Hepatocyte (in vitro differentiated cells): ENCODE measurements at regions not wholly inside any gene's neighbourhood (a gene's known extent, or its start where the extent isn't known, plus 50 kb on each side); places are given as distances from the start of the nearest gene placed in this dataset.

Experiments
- DNase-seq: peaks from one replicate; pipeline ENCODE4 v3.0.0-alpha.2; 2016; ENCODE audit warnings: low spot score
- H2AFZ ChIP-seq: fragments of 200-600 bp; sonication (generic); 2 replicates; pipeline ENCODE4 v1.6.0; 2016; ENCODE audit warnings: antibody characterized with exemption, mild to moderate bottlenecking
- H3K27ac ChIP-seq: fragments of 200-600 bp; sonication (generic); 2 replicates; pipeline ENCODE4 v1.5.1; 2016; ENCODE audit warnings: mild to moderate bottlenecking
- H3K27me3 ChIP-seq: fragments of 200-600 bp; sonication (generic); 2 replicates; pipeline ENCODE4 v1.6.1; 2016
- H3K36me3 ChIP-seq: fragments of 200-600 bp; sonication (generic); replicated peaks from 2 replicates; pipeline ENCODE4 v1.5.1; 2016; ENCODE audit warnings: low read depth; ENCODE audit not compliant: insufficient read depth
- H3K4me1 ChIP-seq: fragments of 200-600 bp; sonication (generic); 2 replicates; pipeline ENCODE4 v1.5.1; 2016; ENCODE audit warnings: mild to moderate bottlenecking, moderate library complexity; ENCODE audit not compliant: insufficient read depth
- H3K4me2 ChIP-seq: fragments of 200-600 bp; sonication (generic); 2 replicates; pipeline ENCODE4 v1.6.0; 2016
- H3K4me3 ChIP-seq: fragments of 200-600 bp; sonication (generic); 2 replicates; pipeline ENCODE4 v1.5.1; 2016; ENCODE audit warnings: mild to moderate bottlenecking
- H3K79me2 ChIP-seq: fragments of 200-600 bp; sonication (generic); 2 replicates; pipeline ENCODE4 v1.6.0; 2017; ENCODE audit warnings: mild to moderate bottlenecking
- H3K9me2 ChIP-seq: fragments of 200-600 bp; sonication (generic); replicated peaks from 2 replicates; pipeline ENCODE4 v1.6.0; 2017; ENCODE audit warnings: mild to moderate bottlenecking; ENCODE audit not compliant: insufficient read depth
- H3K9me3 ChIP-seq: fragments of 200-600 bp; sonication (generic); 2 replicates; pipeline ENCODE4 v1.5.1; 2016; ENCODE audit warnings: low read depth, mild to moderate bottlenecking
- H4K20me1 ChIP-seq: fragments of 200-600 bp; sonication (generic); 2 replicates; pipeline ENCODE4 v1.6.0; 2016; ENCODE audit warnings: mild to moderate bottlenecking; ENCODE audit not compliant: insufficient read depth, poor library complexity, severe bottlenecking
- EZH2 ChIP-seq: fragments of 200-600 bp; sonication (generic); IDR thresholded peaks from 2 replicates; pipeline ENCODE4 v1.6.1; 2016; ENCODE audit warnings: antibody characterized with exemption, mild to moderate bottlenecking, borderline replicate concordance
- EZH2phosphoT487 ChIP-seq: fragments of 200-600 bp; sonication (generic); IDR thresholded peaks from one replicate; pipeline ENCODE4 v1.6.1; 2018; ENCODE audit warnings: antibody characterized with exemption, mild to moderate bottlenecking, low read depth, moderate library complexity; ENCODE audit not compliant: unreplicated experiment, severe bottlenecking
- WGBS: methylation state at CpG from one replicate; pipeline ENCODE4 v1.1.6; 2016; ENCODE audit warnings: low lambda C conversion rate; ENCODE audit errors: missing lambda C conversion rate; 5-methylcytosine and 5-hydroxymethylcytosine counted together
- TF ChIP-seq, protein P1 (sequence below): fragments of 200-600 bp; sonication (generic); IDR thresholded peaks from 2 replicates; pipeline ENCODE4 v1.5.1; 2016; ENCODE audit warnings: antibody characterized with exemption, mild to moderate bottlenecking; ENCODE audit not compliant: poor library complexity

DNA sequence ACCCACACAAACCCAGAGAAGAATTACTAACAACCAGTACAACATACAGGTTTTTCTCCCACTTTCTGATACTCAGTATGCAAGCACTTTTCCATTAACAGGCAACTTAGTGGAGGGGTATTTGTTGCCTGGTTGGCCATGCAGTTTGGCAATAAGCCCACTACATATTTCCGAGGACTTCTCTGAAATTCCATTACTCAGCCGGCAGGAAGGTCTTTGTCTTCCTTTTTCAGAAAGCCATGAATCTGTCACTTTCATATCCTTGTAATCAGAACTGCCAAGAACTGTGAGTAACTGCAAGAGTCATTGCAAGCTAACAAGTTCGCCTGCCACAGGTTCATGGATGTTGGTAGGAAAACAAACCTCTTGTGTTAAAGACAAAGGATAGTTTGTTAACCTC is 422.3 kb upstream of the ROBO1 start:
- peak; percentile 18 for DNase-seq
- Histone ChIP-seq H3K9me2 (no peaks in the 10 kb centered on the region), H3K4me2 (no peak overlapping the region), H3K79me2 (no peaks in the 10 kb centered on the region), H4K20me1 (no peaks in the 10 kb centered on the region), H3K36me3 (no peaks in the 10 kb centered on the region), H2AFZ (no peak overlapping the region), H3K9me3 (no peaks in the 10 kb centered on the region), H3K4me3 (no peak overlapping the region), H3K4me1 (no peaks in the 10 kb centered on the region), H3K27me3 (no peaks in the 10 kb centered on the region), H3K27ac (no peak overlapping the region)
- WGBS: 30% methylated on average over 3 of the region's 3 CpGs
- TF ChIP-seq EZH2 (no peak), EZH2phosphoT487 (no peak)
- TF ChIP-seq, protein P1, sequence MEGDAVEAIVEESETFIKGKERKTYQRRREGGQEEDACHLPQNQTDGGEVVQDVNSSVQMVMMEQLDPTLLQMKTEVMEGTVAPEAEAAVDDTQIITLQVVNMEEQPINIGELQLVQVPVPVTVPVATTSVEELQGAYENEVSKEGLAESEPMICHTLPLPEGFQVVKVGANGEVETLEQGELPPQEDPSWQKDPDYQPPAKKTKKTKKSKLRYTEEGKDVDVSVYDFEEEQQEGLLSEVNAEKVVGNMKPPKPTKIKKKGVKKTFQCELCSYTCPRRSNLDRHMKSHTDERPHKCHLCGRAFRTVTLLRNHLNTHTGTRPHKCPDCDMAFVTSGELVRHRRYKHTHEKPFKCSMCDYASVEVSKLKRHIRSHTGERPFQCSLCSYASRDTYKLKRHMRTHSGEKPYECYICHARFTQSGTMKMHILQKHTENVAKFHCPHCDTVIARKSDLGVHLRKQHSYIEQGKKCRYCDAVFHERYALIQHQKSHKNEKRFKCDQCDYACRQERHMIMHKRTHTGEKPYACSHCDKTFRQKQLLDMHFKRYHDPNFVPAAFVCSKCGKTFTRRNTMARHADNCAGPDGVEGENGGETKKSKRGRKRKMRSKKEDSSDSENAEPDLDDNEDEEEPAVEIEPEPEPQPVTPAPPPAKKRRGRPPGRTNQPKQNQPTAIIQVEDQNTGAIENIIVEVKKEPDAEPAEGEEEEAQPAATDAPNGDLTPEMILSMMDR: no peak

DNA sequence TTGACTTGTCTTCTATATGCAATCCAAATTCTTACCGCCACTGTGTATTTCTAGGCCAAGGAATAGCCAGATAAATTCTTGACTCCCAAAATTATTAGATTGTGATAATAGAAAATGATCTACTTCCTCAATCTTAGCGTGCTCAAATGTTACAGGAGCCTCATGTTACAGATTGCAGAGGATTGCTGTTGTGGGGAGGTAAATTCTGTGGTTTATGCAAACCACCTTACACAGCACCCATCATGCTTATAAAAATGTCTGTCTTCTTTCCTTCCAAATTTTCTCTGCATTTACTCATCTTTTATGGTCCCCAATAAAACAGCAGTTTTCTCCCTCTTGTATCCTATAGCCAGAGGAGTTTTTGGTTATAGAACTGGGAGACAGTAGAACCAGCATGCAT is 420.2 kb upstream of the ROBO1 start:
- WGBS: 89% methylated on average over 2 of the region's 2 CpGs
- no peak overlapping the region for H2AFZ ChIP-seq

DNA sequence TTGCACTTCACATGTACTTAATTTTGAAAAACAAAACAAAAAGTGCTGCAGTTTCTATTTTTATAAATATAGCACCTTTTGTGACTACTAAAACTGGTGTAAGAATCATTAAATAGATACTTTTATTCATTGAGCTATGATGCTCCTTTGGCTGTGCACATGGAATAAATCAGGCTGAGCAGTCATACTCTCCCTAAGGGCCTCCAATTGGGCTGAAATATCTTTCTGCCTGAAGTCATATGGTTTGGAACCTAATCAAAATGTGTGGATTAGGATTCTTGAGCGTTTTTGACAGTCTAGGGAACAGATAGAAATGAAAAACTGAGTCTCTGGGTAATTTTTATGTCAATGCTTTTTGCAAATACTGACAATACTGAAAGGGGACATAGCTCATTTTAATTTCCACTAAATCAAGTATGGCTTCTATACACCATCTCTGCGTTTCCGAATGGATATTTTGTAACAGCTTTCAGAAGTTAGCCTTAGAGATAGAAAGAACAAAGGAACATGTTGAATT is 392.2 kb upstream of the ROBO1 start:
- Histone ChIP-seq H3K36me3 (no peaks in the 10 kb centered on the region), H3K79me2 (no peaks in the 10 kb centered on the region), H3K27me3 (no peaks in the 10 kb centered on the region), H3K27ac (no peak overlapping the region), H3K4me3 (no peak overlapping the region), H2AFZ (no peak overlapping the region), H3K9me3 (no peaks in the 10 kb centered on the region), H4K20me1 (no peaks in the 10 kb centered on the region), H3K4me1 (no peaks in the 10 kb centered on the region), H3K9me2 (no peaks in the 10 kb centered on the region), H3K4me2 (no peak overlapping the region)
- WGBS: 74% methylated on average over 3 of the region's 3 CpGs
- no peak for DNase-seq
- TF ChIP-seq EZH2 (no peak), EZH2phosphoT487 (no peak)
- TF ChIP-seq, protein P1: no peak

More for the DNA sequence above, 420.2 kb upstream of the ROBO1 start:
- DNase-seq: no peak
- Histone ChIP-seq H4K20me1 (no peaks in the 10 kb centered on the region), H3K27ac (no peak overlapping the region), H3K79me2 (no peaks in the 10 kb centered on the region), H3K4me2 (no peak overlapping the region), H3K36me3 (no peaks in the 10 kb centered on the region), H3K27me3 (no peaks in the 10 kb centered on the region), H3K4me3 (no peak overlapping the region), H3K9me3 (no peaks in the 10 kb centered on the region), H3K9me2 (no peaks in the 10 kb centered on the region), H3K4me1 (no peaks in the 10 kb centered on the region)
- TF ChIP-seq, protein P1: no peak
- TF ChIP-seq EZH2: no peak
- no peak for TF ChIP-seq EZH2phosphoT487

DNA sequence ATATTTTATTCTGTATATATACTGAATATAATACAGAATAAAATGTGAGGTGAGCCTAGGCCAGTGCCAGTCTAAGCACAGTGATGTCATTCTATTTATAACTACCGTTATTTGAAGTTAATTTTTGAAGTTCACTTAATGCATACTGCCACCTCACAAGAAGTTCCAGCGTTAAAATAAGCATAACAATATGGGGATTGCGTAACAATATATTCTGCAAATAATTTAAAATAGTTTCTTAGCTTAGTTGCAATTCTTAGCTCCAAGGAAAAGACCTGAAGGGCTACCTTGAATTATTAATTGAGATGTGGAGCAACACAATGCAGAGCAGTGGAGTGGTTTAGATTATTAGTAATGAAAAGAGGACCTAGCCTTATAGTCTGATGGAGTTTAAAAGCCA is 390.5 kb upstream of the ROBO1 start:
- no peak overlapping the region for H3K27ac ChIP-seq
- no peaks in the 10 kb centered on the region for H3K27me3 ChIP-seq
- DNase-seq: no peak
- no peaks in the 10 kb centered on the region for H3K4me1 ChIP-seq
- no peaks in the 10 kb centered on the region for H3K79me2 ChIP-seq
- WGBS: 78% methylated on average over 3 of the region's 3 CpGs
- H3K4me2 ChIP-seq: no peak overlapping the region
- H3K9me2 ChIP-seq: no peaks in the 10 kb centered on the region
- TF ChIP-seq, protein P1: no peak
- TF ChIP-seq EZH2phosphoT487 (no peak), EZH2 (no peak)
- no peaks in the 10 kb centered on the region for H3K9me3 ChIP-seq
- no peaks in the 10 kb centered on the region for H3K36me3 ChIP-seq
- no peaks in the 10 kb centered on the region for H4K20me1 ChIP-seq
- H2AFZ ChIP-seq: no peak overlapping the region
- H3K4me3 ChIP-seq: no peak overlapping the region
